ENCODE measurements at regions not wholly inside any gene's neighbourhood (a gene's known extent, or its start where the extent isn't known, plus 50 kb on each side); places are given as distances from the start of the nearest gene placed in this dataset.

DNA sequence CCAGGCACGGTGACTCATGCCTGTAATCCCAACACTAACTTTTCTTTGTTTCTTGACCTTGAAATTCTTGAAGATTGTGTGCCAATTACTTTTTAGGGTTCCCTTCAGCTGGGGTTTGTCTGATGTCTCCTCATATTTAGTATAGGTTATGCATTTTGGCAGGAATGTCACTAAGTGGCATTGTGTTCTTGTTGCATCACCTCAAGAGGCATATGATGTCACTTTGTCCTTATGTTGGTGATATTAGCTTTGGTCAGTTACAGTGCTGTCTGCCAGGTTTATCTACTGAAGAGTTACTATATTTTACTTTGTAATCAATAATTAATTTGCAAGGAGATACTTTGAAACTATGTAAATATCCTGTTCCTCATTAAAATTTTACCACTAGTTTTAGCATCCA is 61.0 kb upstream of the BTG1 start:
- Histone ChIP-seq H2AFZ (ENCODE audit: low read depth) (no peak overlapping the region), H3K9me3 (no peaks in the 10 kb centered on the region), H4K20me1 (ENCODE audit: insufficient read depth) (no peaks in the 10 kb centered on the region), H3K27ac (ENCODE audit: low read depth in 2 of 2, low read length in 1 of 2) (no peak overlapping the region), H3K4me1 (ENCODE audit: control insufficient read depth in 1 of 2, insufficient read depth in 2 of 2, low read depth in 1 of 2, low read length in 1 of 2) (0 out of 4 replicates have a peak, but pooled peaks cover 0 to 4% of the 10 kb centered on the region in 2 experiments), H3K36me3 (replicated peaks in 1 of 2; ENCODE audit: control insufficient read depth in 1 of 2, insufficient read depth in 2 of 2, low read length in 1 of 2) (no peaks in the 10 kb centered on the region), H3F3A (replicated peaks; ENCODE audit: insufficient read depth) (no peaks in the 10 kb centered on the region), H3K79me2 (ENCODE audit: insufficient read depth) (no peaks in the 10 kb centered on the region), H3K27me3 (ENCODE audit: insufficient read depth) (no peaks in the 10 kb centered on the region), H3K9me2 (no peaks in the 10 kb centered on the region), H3K4me2 (no peak overlapping the region), H3K9ac (no peak overlapping the region), H3K4me3 (ENCODE audit: low read depth in 2 of 2, low read length in 1 of 2) (no peak overlapping the region)
- DNase-seq, result no peak
- ChIA-PET POLR2A (interaction anchor here (1.1 kb wide), 1 partner anchor 61 kb away, joined by 3 read pairs; the partner anchor contains the start of gene BTG1), CTCF (no interaction called here)
- 49% methylated on average over 1 of the region's 1 CpG for WGBS (ENCODE audit: low lambda C conversion rate)
- TF ChIP-seq TCF12 (IDR thresholded peaks at IDR 0.05) (no peak), TAF1 (IDR thresholded peaks at IDR 0.05; ENCODE audit: borderline replicate concordance, low read depth, low read length) (no peak), JUND (IDR thresholded peaks at IDR 0.05) (no peak)
- TF ChIP-seq, protein P1, sequence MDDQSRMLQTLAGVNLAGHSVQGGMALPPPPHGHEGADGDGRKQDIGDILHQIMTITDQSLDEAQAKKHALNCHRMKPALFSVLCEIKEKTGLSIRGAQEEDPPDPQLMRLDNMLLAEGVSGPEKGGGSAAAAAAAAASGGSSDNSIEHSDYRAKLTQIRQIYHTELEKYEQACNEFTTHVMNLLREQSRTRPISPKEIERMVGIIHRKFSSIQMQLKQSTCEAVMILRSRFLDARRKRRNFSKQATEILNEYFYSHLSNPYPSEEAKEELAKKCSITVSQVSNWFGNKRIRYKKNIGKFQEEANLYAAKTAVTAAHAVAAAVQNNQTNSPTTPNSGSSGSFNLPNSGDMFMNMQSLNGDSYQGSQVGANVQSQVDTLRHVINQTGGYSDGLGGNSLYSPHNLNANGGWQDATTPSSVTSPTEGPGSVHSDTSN (IDR thresholded peaks at IDR 0.05), result no peak
- TF ChIP-seq, protein P2, sequence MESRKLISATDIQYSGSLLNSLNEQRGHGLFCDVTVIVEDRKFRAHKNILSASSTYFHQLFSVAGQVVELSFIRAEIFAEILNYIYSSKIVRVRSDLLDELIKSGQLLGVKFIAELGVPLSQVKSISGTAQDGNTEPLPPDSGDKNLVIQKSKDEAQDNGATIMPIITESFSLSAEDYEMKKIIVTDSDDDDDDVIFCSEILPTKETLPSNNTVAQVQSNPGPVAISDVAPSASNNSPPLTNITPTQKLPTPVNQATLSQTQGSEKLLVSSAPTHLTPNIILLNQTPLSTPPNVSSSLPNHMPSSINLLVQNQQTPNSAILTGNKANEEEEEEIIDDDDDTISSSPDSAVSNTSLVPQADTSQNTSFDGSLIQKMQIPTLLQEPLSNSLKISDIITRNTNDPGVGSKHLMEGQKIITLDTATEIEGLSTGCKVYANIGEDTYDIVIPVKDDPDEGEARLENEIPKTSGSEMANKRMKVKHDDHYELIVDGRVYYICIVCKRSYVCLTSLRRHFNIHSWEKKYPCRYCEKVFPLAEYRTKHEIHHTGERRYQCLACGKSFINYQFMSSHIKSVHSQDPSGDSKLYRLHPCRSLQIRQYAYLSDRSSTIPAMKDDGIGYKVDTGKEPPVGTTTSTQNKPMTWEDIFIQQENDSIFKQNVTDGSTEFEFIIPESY (IDR thresholded peaks at IDR 0.05; ENCODE audit: borderline replicate concordance, low read depth), result no peak

DNA sequence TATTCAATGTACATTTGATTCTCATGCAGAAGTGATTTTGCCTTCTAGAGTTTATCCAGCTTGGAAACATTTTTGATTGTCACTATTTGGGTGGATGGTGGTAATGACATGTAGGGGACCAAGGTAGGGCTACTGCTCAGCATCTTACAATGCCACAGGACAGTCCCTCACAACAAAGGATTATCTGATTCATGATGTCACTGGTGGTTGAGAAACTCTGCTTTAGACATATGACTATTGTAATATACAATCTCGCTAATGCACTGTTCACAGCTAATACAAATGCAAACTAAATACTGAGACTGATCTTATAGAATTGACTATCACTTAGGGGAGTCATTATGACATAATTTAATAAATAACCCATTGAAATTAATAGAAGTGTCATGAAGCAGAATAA is 60.4 kb upstream of the BTG1 start:
- H3K9me3 ChIP-seq, result no peaks in the 10 kb centered on the region
- no peaks in the 10 kb centered on the region for H3K36me3 ChIP-seq (replicated peaks in 1 of 2; ENCODE audit: control insufficient read depth in 1 of 2, insufficient read depth in 2 of 2, low read length in 1 of 2)
- no peak for TF ChIP-seq FOXM1 (IDR thresholded peaks at IDR 0.05; ENCODE audit: low read depth)
- TF ChIP-seq, protein P2 (IDR thresholded peaks at IDR 0.05; ENCODE audit: borderline replicate concordance, low read depth), result no peak
- TF ChIP-seq TAF1 (IDR thresholded peaks at IDR 0.05; ENCODE audit: borderline replicate concordance, low read depth, low read length), result no peak
- no peak overlapping the region for H3K4me3 ChIP-seq (ENCODE audit: low read depth in 2 of 2, low read length in 1 of 2)
- H3K9ac ChIP-seq, result no peak overlapping the region
- ChIA-PET POLR2A (interaction anchor here (1.1 kb wide), 1 partner anchor 60 kb away, joined by 3 read pairs; the partner anchor contains the start of gene BTG1), CTCF (no interaction called here)
- no peaks in the 10 kb centered on the region for H3F3A ChIP-seq (replicated peaks; ENCODE audit: insufficient read depth)
- H3K27me3 ChIP-seq (ENCODE audit: insufficient read depth), result no peaks in the 10 kb centered on the region
- H3K79me2 ChIP-seq (ENCODE audit: insufficient read depth), result no peaks in the 10 kb centered on the region
- H2AFZ ChIP-seq (ENCODE audit: low read depth), result no peak overlapping the region
- 0 out of 4 replicates have a peak, but pooled peaks cover 0 to 4% of the 10 kb centered on the region in 2 experiments for H3K4me1 ChIP-seq (ENCODE audit: control insufficient read depth in 1 of 2, insufficient read depth in 2 of 2, low read depth in 1 of 2, low read length in 1 of 2)
- 88% methylated on average over 1 of the region's 1 CpG for WGBS (ENCODE audit: low lambda C conversion rate)
- no peak overlapping the region for H3K4me2 ChIP-seq
- no peaks in the 10 kb centered on the region for H4K20me1 ChIP-seq (ENCODE audit: insufficient read depth)
- no peak for DNase-seq
- no peaks in the 10 kb centered on the region for H3K9me2 ChIP-seq
- no peak overlapping the region for H3K27ac ChIP-seq (ENCODE audit: low read depth in 2 of 2, low read length in 1 of 2)
